NCI-H1694 (cell line): ENCODE measurements at regions not wholly inside any gene's neighbourhood (a gene's known extent, or its start where the extent isn't known, plus 50 kb on each side); places are given as distances from the start of the nearest gene placed in this dataset.
"Not testable (repeated sequence)": the region's sequence is repeated elsewhere in the genome, so short reads cannot be mapped to it uniquely, and the experiment has no call there.

Experiments used
- DNase-seq: peaks from one replicate; lab custom pipeline; 2025; lab: John Stamatoyannopoulos, UW

DNA sequence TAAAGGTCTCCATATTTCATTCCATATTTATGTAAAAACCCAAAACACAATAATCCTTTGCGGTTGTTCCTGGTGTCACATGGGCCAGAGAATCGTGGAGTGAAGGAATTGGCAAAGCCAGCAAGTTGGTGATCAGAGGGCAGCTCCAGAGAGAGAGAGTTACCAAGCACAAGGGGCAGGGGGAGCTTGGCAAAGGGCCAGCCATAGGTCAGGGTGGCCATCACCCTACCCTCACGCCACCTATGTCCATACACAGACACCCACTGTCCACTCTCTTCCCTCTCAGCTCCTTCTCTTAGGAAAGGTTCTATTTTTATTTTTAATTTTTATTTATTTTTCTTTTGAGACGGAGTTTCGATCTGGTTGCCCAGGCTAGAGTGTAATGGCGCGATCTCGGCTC lies 163.2 kb upstream of the JARID2 start:
- no peak for DNase-seq

DNA sequence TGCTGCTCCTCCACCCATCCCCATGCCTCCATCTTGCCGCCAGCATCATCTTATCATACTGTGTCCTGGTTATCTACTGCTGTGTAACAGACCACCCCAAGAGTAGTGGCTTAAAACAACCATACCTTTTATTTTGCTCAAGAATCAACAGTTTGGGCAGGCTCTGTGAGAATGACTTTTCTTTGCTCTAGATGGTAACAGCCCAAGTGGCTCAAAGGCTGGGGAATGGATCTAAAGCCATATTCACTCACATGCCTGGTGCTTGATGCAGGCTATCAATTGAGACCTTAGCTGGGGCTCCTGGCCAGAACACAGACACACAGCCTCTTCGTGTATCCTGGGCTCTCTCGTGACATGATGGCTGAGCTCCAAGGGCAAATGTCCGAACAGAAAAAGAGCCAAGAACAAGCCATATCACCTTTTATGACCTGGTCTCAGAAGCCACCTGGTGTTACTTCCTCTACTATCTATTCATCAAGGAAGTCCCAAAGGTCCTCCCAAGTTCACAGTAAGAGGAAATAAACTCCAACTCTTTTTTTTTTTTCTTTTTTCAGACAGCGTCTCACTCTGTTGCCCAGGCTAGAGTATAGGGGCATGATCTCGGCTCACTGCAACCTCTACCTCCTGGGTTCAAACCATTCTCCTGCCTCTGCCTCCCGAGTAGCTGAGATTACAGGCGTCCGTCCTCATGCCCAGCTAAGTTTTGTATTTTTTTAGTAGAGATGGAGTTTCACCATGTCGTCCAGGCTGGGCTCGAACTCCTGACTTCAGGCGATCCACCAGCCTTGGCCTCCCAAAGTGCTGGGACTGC lies 159.3 kb upstream of the JARID2 start:
- DNase-seq: no peak

DNA sequence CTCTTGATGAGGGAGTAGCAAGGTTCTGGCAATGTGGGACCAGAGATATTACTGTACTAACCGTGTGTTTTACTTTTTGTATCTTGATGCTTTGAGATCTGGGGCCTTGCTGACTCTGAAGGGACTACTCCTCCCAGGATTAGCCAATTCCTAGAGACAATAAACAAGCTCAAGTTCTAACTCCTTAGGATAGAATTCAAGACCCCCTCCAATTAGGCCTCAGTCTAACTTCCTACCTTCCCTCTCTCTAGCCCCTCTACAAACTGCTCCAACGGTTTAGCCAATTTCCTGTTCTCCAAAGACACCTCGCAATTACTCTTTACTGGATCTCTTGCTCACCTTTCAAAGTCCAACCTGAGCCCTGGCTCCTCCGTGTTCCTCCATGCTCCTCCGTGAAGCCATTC lies 158.7 kb upstream of the JARID2 start:
- no peak for DNase-seq

DNA sequence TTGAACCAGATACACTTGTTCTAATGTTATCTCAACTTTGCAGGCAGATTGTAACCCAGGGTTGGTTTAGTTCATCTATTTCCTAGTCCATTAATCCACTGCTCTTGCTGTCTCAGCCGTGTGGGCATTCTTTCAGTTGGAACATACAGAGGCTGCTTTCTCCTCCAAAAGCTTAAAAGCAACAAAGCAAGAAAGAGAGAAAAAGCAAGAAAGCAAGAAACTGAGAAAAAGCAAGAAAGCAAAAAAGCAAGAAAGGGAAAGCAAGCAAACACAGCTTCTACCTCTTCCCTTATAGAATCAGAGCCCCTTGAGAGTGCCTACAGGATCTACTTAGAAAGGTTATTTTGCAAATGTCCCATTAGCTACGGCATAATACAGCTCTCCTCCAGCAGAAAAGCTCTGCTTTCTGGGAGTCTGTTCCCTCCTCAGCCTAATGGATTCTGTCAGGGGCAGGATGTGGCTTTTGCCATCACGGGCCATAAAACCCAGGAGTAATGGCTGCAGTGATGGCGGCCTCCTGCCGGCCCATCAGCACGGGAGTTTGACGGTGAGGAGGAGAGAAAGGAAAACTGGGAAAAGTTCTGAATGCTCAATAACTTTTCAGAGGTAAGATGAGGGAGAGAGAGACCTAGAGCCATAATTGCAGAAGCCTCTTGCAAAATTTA lies 156.8 kb upstream of the JARID2 start:
- no peak for DNase-seq

DNA sequence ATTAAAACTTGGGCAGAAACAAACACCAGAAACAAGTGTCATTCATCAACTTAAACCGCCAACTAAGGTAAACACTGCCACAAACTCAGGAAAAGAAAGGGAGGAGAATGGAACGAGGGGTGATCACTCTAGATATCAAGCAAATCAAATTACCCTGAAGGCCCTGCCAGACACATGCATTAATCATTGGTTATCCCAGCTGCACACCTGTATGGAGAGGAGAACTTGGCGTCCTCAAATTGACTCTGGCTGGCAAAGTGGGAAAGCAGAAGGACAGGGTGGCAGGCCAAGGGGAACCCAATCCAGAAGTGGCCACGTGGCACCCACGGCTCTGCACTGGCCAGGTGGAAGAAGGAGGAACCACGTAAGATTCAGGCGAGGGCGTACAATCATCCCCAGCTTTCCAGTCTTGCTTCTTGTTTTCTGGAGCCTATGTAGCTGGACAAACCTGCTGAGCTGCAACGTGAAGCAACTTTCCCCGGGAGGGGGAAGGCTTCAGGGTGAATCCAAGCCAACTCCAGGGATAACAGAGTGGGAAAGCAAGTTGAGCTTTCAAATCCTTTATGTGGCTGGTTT lies 156.2 kb upstream of the JARID2 start:
- DNase-seq: no peak

DNA sequence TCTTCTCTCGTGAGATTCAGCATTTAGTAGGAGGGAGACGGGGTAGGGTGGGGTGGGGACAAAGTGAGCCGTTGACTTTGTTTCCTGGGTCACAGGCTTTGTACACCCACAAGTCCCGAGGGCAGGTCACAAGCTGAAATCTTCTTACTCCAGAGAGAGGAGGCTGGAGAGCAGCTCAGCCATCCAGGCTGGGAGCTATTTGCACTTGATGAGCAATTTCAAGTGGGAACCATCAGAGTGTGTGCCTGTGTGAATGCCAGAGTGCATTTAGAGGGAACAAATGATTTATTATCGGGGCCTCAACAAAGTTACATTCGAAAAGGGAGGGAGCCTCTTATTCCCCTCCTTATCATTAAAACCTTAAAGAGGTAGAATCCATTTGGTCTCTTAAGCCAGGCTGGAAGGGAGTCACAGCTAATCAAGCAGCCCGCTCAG lies 155.7 kb upstream of the JARID2 start:
- DNase-seq: no peak

DNA sequence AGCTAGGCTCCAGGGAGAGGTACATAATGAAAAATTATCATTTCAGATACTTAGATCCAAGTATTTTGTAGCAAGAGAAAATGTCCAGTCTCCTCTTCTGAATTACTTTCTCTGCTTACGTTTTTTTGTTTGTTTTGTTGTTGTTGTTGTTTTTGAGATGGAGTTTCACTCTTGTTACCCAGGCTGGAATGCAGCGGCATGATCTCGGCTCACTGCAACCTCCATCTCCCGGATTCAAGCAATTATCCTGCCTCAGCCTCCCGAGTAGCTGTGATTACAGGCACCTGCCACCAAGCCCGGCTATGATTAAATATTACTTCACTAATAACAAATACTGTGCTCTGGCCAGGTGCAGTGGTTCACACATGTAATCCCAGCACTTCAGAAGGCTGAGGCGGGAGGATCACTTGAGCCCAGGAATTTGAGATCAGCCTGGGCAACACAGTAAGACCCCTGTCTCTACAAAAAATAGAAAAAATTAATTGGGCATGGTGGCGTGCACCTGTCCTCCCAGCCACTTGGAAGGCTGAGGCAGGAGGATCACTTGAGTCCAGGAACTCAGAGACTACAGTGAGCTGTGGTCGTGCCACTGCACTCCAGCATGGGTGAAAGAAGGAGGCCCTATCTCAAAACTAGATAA lies 155.0 kb upstream of the JARID2 start:
- DNase-seq: no peak

DNA sequence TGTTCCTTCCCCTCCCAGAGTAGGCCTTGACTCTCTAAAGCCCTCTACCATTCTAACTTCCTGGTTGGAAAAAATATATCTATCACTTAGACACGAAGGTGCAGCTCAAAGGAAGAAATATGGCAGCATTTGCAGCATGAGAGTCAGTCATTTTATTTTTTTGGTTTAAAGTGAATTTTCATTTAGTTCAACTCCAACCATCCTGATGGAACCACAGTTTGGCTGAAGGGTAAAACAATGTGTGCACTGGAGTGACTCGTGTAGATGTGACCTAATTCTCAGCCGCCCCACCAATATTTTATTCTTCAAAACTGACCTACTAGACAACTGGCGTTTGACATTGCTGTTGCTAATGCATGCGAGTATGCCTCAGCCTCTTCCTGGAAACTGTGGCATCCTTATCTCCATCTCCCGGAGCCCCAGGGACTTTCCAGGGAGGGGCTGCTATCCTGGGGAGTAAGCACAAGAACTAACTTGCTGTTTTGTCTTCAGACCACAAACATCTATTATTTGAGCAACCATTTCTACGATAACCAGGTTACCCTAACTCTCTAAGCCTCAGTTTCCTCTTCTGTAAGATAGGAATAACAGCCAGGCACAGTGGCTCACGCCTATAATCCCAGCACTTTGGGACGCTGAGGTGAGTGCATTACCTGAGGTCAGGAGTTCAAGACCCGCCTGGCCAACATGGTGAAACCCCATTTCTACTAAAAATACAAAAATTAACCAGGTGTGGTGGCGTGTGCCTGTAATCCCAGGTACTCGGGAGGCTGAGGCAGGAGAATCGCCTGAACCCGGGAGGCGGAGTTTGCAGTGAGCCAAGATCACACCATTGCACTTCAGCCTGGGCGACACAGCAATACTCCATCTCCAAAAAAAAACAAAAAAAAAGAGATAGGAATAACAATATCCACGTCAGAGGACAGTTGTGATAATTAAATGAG lies 148.7 kb upstream of the JARID2 start:
- DNase-seq: no peak

DNA sequence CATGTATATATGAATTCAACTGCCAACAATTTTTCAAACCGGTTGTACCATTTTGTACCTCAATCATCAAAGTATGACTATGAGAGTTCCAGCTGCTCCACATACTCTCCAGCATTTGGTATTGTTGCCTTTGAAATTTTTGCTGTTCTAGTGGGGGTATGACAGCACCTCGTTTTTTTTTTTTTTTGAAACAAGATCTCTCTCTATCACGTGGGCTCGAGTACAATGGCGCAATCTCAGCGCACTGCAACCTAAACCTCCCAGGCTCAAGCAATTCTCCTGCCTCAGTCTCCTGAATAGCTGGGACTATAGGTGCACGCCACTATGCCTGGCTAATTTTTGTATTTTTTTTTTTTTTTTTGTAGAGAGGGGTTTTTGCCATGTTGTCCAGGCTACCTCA lies 144.7 kb upstream of the JARID2 start:
- DNase-seq: no peak

DNA sequence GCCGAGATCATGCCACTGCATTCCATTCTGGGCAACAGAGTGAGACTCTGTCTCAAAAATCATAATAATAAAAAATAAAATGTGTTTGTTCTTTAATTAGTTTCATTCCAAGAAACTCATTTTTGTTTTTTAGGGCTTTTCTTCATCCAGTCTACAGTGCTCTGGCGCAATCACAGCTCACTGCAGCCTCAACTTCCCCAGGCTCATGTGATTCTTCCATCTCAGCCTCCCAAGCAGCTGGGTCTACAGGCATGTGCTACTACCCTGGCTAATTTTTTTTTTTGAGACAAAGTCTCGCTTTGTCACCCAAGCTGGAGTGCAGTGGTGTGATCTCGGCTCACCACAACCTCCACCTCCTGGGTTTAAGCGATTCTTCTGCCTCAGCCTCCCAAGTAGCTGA lies 143.6 kb upstream of the JARID2 start:
- DNase-seq: no peak

DNA sequence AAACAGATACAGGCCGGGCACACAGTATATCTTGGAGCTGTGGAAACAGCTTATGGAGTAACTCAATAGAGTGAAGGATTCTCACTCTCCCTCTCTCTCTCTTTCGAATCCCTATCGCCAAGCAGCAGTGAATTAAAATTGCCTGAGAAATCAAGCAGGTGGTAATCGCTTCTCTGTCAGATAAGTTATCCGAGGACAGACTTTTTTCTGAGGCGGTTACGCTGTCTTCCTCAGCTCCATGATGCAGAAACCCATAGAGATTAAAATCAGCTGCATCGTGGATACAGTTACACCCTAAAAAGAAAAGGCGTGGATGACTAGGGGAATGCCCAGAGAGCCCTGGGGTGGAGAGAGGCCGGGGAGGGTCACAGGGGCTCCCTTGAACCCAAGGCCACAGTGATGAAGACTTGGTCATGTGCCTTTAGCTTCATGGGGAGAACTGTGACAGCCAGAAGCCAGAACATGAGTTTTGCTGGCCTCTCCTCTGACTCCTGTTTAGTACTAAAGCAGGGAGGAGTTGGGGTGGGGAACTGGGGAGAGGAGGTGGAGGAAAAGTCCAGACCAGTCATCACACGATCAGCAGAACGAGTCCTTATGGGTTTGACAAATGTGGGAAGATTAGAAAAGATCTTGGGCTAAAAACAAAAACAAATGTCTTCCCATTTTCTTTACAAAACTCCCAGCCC lies 138.8 kb upstream of the JARID2 start:
- no peak for DNase-seq

DNA sequence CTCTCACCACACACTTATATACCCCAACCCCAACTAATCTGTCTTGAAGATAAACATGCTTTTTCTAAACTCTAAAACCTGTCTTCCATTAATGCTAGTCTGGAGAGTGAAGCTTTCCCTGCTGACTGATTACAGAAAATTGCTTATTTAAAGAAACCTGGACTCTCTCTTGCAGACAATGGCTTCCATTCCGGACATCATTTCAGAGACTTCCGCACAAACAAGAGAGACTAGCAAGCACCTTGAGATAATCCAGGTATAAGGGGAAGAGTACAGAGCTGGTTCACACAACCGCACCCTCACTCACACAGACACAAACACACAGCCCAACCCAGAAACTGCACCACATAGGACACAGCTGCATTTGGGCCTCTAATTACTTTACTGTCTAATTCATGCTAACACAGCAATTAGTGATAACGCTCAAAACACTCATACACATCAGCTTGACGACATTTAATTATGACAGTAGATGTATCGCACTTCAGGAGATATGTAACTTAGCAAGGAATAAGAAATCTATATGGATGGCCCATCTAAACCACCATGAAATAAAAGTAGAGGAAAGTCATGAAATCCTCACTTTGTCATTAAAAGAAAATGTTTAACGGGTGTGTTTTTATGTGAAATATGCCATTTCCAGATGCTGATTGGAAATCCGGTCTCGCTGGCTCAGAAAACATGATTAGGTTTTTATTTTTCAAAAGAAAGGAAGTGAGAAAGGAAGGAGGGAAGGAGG lies 138.1 kb upstream of the JARID2 start:
- DNase-seq: no peak

DNA sequence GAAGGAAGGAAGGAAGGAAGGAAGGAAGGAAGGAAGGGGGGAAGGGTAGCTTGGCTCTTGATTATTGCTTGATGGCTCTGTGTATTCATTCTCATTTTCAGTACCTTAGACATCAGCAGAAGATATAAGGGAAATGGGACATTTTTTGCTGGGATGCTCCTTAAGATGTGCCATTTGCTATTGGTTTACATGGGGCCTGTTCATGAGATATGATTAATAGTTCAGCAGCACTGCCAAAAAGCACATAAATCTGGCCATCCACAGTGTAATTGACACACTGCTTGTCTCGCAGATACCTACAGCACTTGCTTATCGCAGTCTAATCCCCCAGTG lies 137.5 kb upstream of the JARID2 start:
- DNase-seq: no peak

DNA sequence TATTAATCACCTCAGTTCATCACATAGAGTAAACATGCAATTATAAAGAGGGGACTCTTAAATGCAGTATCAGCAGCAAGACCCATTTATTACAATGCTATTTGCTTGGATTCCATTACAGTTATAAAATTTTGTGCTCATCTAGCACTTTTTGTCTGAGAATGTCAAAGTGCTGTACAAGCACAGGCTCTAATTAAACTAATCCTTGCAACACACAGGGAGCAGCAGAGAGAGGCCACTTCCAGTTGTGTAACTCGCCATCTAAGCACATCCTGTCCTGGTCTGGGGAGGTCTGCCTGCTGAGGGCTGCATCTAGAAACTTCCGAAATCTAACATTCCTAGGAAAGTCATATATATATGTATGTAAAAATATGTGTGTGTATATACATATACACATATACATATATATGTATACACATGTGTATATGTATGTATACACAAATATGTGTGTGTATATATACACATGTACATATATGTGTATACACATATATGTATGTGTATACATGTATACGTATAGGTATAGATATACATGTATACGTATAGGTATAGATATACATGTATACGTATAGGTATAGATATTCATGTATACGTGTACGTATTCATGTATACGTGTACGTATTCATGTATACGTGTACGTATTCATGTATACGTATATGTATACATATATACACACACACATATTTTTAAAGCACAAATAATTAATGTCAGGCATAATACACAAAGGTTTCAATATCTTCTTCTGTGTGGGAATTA lies 136.4 kb upstream of the JARID2 start:
- DNase-seq: no peak

DNA sequence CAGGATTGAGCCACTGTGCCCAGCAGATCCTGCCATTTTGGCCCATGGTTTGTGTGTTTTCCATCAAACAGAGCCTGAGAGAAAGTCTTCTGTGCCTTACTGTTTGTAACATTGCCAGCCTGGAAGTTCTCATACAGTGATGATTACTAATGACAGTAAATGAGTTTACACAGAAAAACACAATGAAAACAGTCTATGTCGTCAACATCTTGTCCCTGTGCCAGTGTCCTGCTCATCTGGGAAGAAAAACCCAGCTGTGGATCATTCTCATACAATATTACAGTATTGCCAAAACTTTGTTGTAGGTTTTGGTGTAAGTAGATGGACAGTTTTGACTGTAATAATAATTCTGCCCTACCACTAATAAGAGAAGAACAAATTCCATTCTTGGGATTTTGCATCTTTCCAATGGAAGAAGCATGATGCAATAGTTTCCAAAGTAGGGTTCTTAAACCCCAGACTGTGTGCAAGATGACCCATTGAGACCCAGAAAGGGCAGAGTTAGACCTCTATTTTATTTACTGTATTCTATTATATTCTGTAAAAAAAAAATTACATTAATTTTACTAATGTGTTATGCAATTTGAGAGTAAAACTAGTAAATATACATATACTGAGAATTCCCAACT lies 135.0 kb upstream of the JARID2 start:
- no peak for DNase-seq

DNA sequence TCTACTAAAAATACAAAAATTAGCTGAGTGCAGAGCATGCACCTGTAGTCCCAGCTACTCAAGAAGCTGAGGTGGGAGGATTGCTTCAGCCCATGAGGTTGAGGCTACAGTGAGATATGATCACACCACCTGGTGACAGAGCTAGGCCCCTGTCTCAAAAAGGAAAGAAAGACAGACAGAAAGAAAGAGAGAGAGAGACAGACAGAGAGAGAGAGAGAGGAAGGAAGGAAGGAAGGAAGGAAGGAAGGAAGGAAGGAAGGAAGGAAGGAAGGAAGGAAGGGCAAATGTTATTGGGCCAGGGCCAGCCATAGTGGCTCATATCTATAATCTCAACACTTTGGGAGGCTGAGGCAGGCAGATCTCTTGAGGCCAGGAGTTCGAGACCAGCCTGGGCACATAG lies 134.3 kb upstream of the JARID2 start:
- DNase-seq: not testable (repeated sequence)

DNA sequence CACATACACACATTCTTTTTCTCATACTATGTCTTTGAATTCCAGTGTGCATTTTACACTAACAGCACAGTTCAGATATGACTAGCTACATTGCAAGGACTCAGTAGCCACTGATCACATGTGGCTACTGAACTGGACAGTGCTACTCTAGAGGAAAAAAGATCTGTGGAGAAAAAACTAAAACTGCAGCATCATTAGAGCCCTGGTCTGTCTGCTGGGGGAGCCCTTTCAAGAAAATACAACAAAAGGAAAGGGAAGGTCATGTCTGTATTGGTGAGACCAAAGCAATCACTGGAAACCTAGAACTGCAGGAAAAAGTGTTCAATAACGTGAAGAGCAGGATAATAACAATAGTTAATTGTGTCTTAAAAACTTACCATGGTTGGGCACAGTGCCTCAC lies 132.3 kb upstream of the JARID2 start:
- DNase-seq: no peak

DNA sequence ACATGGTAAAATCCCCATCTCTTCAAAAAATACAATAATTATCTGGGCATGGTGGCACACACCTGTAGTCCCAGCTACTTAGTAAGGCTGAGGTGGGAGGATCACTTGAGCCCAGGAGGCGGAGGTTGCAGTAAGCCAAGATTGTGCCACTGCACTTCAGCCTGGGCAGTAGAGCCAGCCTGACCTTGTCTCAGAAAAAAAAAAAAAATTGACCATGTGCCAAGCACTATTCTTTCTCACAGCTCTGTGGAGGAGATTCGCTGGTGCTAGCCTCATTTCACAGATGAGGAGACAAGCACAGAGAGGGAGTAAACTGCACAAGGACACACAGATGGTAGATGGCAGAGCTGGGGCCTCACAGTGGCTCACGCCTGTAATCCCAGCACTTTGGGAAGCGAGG lies 131.8 kb upstream of the JARID2 start:
- DNase-seq: no peak

DNA sequence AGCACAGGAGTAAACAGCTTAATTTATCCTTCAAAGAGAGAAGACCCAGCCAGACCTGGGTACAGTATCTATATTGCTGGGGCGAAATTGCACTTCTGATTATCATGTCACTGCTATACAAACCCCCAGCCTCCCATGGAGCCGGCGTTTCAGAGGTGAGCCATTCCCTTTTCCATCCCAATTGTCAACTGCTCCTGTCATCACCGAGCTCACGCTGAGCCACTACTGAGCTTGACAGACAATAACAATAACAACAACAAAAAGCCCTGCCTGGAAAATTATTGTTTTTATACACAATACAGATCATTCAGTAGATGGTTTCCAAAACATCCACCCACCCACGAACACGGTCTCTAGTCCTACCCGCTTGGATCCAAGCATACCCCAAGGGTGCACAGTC lies 129.0 kb upstream of the JARID2 start:
- DNase-seq: no peak
